RWPE2 (cell line): ENCODE measurements at regions not wholly inside any gene's neighbourhood (a gene's known extent, or its start where the extent isn't known, plus 50 kb on each side); places are given as distances from the start of the nearest gene placed in this dataset.
A peak's percentile ranks its signal among the peaks of the same experiment; 100 is the strongest.
"Not testable (repeated sequence)": the region's sequence is repeated elsewhere in the genome, so short reads cannot be mapped to it uniquely, and the experiment has no call there.

Source experiments
- ATAC-seq: fragments of 200-7000 bp; cut with Tn5 transposase; 3 replicates; pipeline ENCODE4 v1.9.1; 2021; ENCODE audit warnings: low read depth
- DNase-seq: peaks from one replicate; pipeline ENCODE4 v3.0.0-alpha.2; 2020; ENCODE audit warnings: low spot score
- H3K27ac ChIP-seq: fragments of 450-650 bp; 2 replicates; pipeline ENCODE4 v1.5.1; 2017; ENCODE audit warnings: mild to moderate bottlenecking; ENCODE audit not compliant: poor library complexity, severe bottlenecking
- H3K27me3 ChIP-seq: fragments of 250-450 bp; sonication (Bioruptor Pico); 2 replicates; pipeline ENCODE4 v1.5.1; 2021; ENCODE audit warnings: mild to moderate bottlenecking, moderate library complexity; ENCODE audit not compliant: insufficient read depth, poor library complexity, severe bottlenecking
- H3K36me3 ChIP-seq: fragments of 250-450 bp; sonication (Bioruptor Pico); 2 replicates; pipeline ENCODE4 v1.5.1; 2020; ENCODE audit warnings: low read depth, mild to moderate bottlenecking, moderate library complexity
- H3K4me1 ChIP-seq: fragments of 250-450 bp; sonication (Bioruptor Pico); 2 replicates; pipeline ENCODE4 v1.5.1; 2021; ENCODE audit warnings: mild to moderate bottlenecking, moderate library complexity; ENCODE audit not compliant: insufficient read depth, poor library complexity, severe bottlenecking
- H3K4me3 ChIP-seq: fragments of 250-450 bp; sonication (Bioruptor Pico); 2 replicates; pipeline ENCODE4 v1.5.1; 2021; ENCODE audit warnings: mild to moderate bottlenecking, moderate library complexity; ENCODE audit not compliant: severe bottlenecking
- H3K9me3 ChIP-seq: fragments of 250-450 bp; sonication (Bioruptor Pico); 2 replicates; pipeline ENCODE4 v1.5.1; 2021; ENCODE audit warnings: mild to moderate bottlenecking, moderate library complexity; ENCODE audit not compliant: severe bottlenecking
- CTCF ChIP-seq: fragments of 450-650 bp; IDR thresholded peaks from one replicate; pipeline ENCODE4 v1.5.1; 2017; ENCODE audit warnings: mild to moderate bottlenecking, moderate library complexity; ENCODE audit not compliant: poor library complexity, severe bottlenecking

- Histone ChIP-seq H3K4me1 (no peaks in the 10 kb centered on the region), H3K4me3 (no peak overlapping the region), H3K36me3 (no peaks in the 10 kb centered on the region), H3K27ac (no peak overlapping the region), H3K27me3 (no peaks in the 10 kb centered on the region), H3K9me3 (no peaks in the 10 kb centered on the region)
- TF ChIP-seq CTCF = no peak
- DNase-seq (no peak), ATAC-seq (no peak)
Measured at GRCh38 chr3:8424281-8424680, 77.3 kb upstream of the LMCD1 start.

- DNase-seq (no peak), ATAC-seq (no peak)
- Histone ChIP-seq H3K4me1 (no peaks in the 10 kb centered on the region), H3K36me3 (no peaks in the 10 kb centered on the region), H3K27ac (no peak overlapping the region), H3K4me3 (no peak overlapping the region), H3K9me3 (no peaks in the 10 kb centered on the region), H3K27me3 (no peaks in the 10 kb centered on the region)
- no peak for TF ChIP-seq CTCF
Measured at GRCh38 chr3:8436661-8437287, 64.8 kb upstream of the LMCD1 start.

GRCh38 chr3:8438507-8439079 is 63.0 kb upstream of the LMCD1 start:
- Histone ChIP-seq H3K4me3 (no peak overlapping the region), H3K27me3 (no peaks in the 10 kb centered on the region), H3K4me1 (peaks cover 2% of the 10 kb centered on the region), H3K27ac (no peak overlapping the region), H3K9me3 (no peaks in the 10 kb centered on the region), H3K36me3 (no peaks in the 10 kb centered on the region)
- ATAC-seq (no peak), DNase-seq (no peak)
- no peak for TF ChIP-seq CTCF

GRCh38 chr3:8440142-8440541 is 61.5 kb upstream of the LMCD1 start:
- H3K9me3 ChIP-seq, H3K27ac ChIP-seq, ATAC-seq, H3K27me3 ChIP-seq, H3K36me3 ChIP-seq, DNase-seq, H3K4me3 ChIP-seq: not testable (repeated sequence)
- H3K4me1 ChIP-seq = peaks cover 13% of the 10 kb centered on the region

GRCh38 chr3:8441969-8442559 is 59.6 kb upstream of the LMCD1 start:
- ATAC-seq (no peak), DNase-seq (no peak)
- Histone ChIP-seq H3K36me3 (no peaks in the 10 kb centered on the region), H3K4me1 (peaks cover 32% of the 10 kb centered on the region), H3K4me3 (no peak overlapping the region), H3K27me3 (no peaks in the 10 kb centered on the region), H3K27ac (no peak overlapping the region), H3K9me3 (no peaks in the 10 kb centered on the region)
- TF ChIP-seq CTCF = peak; percentile 84
